NB4 (cell line): ENCODE measurements at regions not wholly inside any gene's neighbourhood (a gene's known extent, or its start where the extent isn't known, plus 50 kb on each side); places are given as distances from the start of the nearest gene placed in this dataset.

ENCODE experiments used
- POLR2A ChIP-seq: IDR thresholded peaks from 2 replicates; pipeline ENCODE4 v1.6.1; 2011; ENCODE audit warnings: mild to moderate bottlenecking; ENCODE audit not compliant: insufficient read length; ENCODE audit errors: extremely low read depth
- TF ChIP-seq, protein P1 (sequence below): IDR thresholded peaks from one replicate; pipeline ENCODE4 v1.5.1; 2012; ENCODE audit warnings: low read depth, low read length

DNA sequence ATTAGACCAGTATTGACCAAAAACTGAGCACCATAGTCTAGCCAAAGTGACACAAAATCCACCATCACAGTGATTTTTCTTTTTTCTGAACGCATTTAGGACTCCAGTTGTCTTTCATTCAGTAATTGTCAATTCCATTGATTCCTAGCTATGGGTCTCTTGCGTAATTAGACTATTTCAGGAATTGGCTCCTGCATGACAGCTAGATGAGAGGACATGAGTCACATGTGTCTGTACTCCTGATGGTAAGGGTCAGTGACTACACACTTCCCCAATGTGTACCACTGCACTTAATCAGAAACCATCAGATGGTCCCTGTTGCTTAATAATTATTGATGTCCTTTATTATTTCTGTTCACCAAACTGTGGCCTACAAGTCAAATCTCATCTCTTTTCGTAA, 469.5 kb downstream of the POM121L12 start:
- TF ChIP-seq, protein P1, sequence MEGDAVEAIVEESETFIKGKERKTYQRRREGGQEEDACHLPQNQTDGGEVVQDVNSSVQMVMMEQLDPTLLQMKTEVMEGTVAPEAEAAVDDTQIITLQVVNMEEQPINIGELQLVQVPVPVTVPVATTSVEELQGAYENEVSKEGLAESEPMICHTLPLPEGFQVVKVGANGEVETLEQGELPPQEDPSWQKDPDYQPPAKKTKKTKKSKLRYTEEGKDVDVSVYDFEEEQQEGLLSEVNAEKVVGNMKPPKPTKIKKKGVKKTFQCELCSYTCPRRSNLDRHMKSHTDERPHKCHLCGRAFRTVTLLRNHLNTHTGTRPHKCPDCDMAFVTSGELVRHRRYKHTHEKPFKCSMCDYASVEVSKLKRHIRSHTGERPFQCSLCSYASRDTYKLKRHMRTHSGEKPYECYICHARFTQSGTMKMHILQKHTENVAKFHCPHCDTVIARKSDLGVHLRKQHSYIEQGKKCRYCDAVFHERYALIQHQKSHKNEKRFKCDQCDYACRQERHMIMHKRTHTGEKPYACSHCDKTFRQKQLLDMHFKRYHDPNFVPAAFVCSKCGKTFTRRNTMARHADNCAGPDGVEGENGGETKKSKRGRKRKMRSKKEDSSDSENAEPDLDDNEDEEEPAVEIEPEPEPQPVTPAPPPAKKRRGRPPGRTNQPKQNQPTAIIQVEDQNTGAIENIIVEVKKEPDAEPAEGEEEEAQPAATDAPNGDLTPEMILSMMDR, result no peak
- no peak for TF ChIP-seq POLR2A
